GM23338 (cell line): ENCODE measurements at regions not wholly inside any gene's neighbourhood (a gene's known extent, or its start where the extent isn't known, plus 50 kb on each side); places are given as distances from the start of the nearest gene placed in this dataset.

ENCODE experiments used
- ATAC-seq: fragments of 200-7000 bp; cut with Tn5 transposase; 3 replicates; pipeline ENCODE4 v1.9.1; 2020
- DNase-seq: peaks from one replicate; pipeline ENCODE4 v3.0.0-alpha.2; 2015; ENCODE audit warnings: low spot score
- H2AFZ ChIP-seq: fragments of 200-600 bp; sonication (generic); 2 replicates; pipeline ENCODE4 v1.8.0; 2016; ENCODE audit warnings: antibody characterized with exemption, mild to moderate bottlenecking, moderate library complexity
- H3F3A ChIP-seq: fragments of 200-600 bp; sonication (generic); replicated peaks from 2 replicates; pipeline ENCODE4 v1.8.0; 2017; ENCODE audit warnings: antibody characterized with exemption, mixed run types, low read depth
- H3K27ac ChIP-seq: fragments of 200-600 bp; sonication (generic); 2 replicates; pipeline ENCODE4 v1.6.1; 2016; ENCODE audit warnings: low read depth
- H3K27me3 ChIP-seq: fragments of 200-600 bp; sonication (generic); 2 replicates; pipeline ENCODE4 v1.8.0; 2016; ENCODE audit warnings: mild to moderate bottlenecking, mixed run types, moderate library complexity; ENCODE audit not compliant: insufficient read depth
- H3K36me3 ChIP-seq: fragments of 200-600 bp; sonication (generic); 2 replicates; pipeline ENCODE4 v1.8.0; 2016; ENCODE audit warnings: mild to moderate bottlenecking; ENCODE audit not compliant: insufficient read depth
- H3K4me1 ChIP-seq: fragments of 200-600 bp; sonication (generic); 2 replicates; pipeline ENCODE4 v1.8.0; 2016; ENCODE audit warnings: mild to moderate bottlenecking, moderate library complexity; ENCODE audit not compliant: insufficient read depth
- H3K4me2 ChIP-seq: fragments of 200-600 bp; sonication (generic); 2 replicates; pipeline ENCODE4 v1.7.1; 2017; ENCODE audit warnings: mixed run types
- H3K4me3 ChIP-seq: fragments of 200-600 bp; sonication (generic); 2 replicates; pipeline ENCODE4 v1.6.1; 2016; ENCODE audit warnings: mixed run types
- H3K79me2 ChIP-seq: fragments of 200-600 bp; sonication (generic); replicated peaks from 2 replicates; pipeline ENCODE4 v1.8.0; 2017; ENCODE audit warnings: mild to moderate bottlenecking; ENCODE audit not compliant: insufficient read depth
- H3K9me2 ChIP-seq: fragments of 200-600 bp; sonication (generic); 2 replicates; pipeline ENCODE4 v1.8.0; 2017; ENCODE audit not compliant: insufficient read depth
- H4K20me1 ChIP-seq: fragments of 200-600 bp; sonication (generic); replicated peaks from 2 replicates; pipeline ENCODE4 v1.8.0; 2017; ENCODE audit warnings: mild to moderate bottlenecking; ENCODE audit not compliant: insufficient read depth
- H3K27ac Mint-ChIP-seq: 2 replicates; pipeline ENCODE4 v1.8.0; 2020; ENCODE audit warnings: inconsistent platforms, mild to moderate bottlenecking, moderate library complexity, mixed read lengths
- H3K27me3 Mint-ChIP-seq: 3 replicates; pipeline ENCODE4 v1.8.0; 2022; ENCODE audit warnings: low read depth, mild to moderate bottlenecking, moderate library complexity, mixed read lengths, inconsistent platforms; ENCODE audit not compliant: insufficient read depth, poor library complexity
- H3K36me3 Mint-ChIP-seq: 3 replicates; pipeline ENCODE4 v1.8.0; 2021; ENCODE audit warnings: low read depth, mild to moderate bottlenecking, inconsistent platforms, moderate library complexity, mixed read lengths
- H3K4me1 Mint-ChIP-seq: 3 replicates; pipeline ENCODE4 v1.8.0; 2020; ENCODE audit warnings: mild to moderate bottlenecking, inconsistent platforms, mixed read lengths
- H3K4me3 Mint-ChIP-seq: 3 replicates; pipeline ENCODE4 v1.8.0; 2021; ENCODE audit warnings: moderate library complexity, mild to moderate bottlenecking, inconsistent platforms, mixed read lengths
- H3K9me3 Mint-ChIP-seq: 3 replicates; pipeline ENCODE4 v1.8.0; 2020; ENCODE audit warnings: moderate library complexity, mild to moderate bottlenecking, inconsistent platforms, mixed read lengths
- CREB1 ChIP-seq: fragments of 250-450 bp; sonication (Bioruptor Pico); IDR thresholded peaks from 2 replicates; pipeline ENCODE4 v1.5.0; 2020; ENCODE audit warnings: low read depth, mild to moderate bottlenecking, moderate library complexity
- ETS1 ChIP-seq: IDR thresholded peaks from 2 replicates; pipeline ENCODE4 v1.6.1; 2016; ENCODE audit warnings: antibody characterized with exemption
- EZH2 ChIP-seq: fragments of 200-600 bp; sonication (generic); IDR thresholded peaks from one replicate; pipeline ENCODE4 v1.8.0; 2017; ENCODE audit warnings: antibody characterized with exemption, mild to moderate bottlenecking, low read depth; ENCODE audit not compliant: unreplicated experiment
- EZH2phosphoT487 ChIP-seq: fragments of 200-600 bp; sonication (generic); IDR thresholded peaks from one replicate; pipeline ENCODE4 v1.8.1; 2018; ENCODE audit warnings: antibody characterized with exemption; ENCODE audit not compliant: unreplicated experiment
- JUNB ChIP-seq: IDR thresholded peaks from one replicate; pipeline ENCODE4 v1.6.1; 2016; ENCODE audit warnings: antibody characterized with exemption; ENCODE audit not compliant: unreplicated experiment
- POLR2AphosphoS5 ChIP-seq: IDR thresholded peaks from 2 replicates; pipeline ENCODE4 v1.6.1; 2016; ENCODE audit warnings: antibody characterized with exemption, low read depth
- REST ChIP-seq: IDR thresholded peaks from one replicate; pipeline ENCODE4 v1.6.1; 2018; ENCODE audit warnings: antibody characterized with exemption; ENCODE audit not compliant: unreplicated experiment
- STAT1 ChIP-seq: IDR thresholded peaks from one replicate; pipeline ENCODE4 v1.6.1; 2016; ENCODE audit warnings: antibody characterized with exemption; ENCODE audit not compliant: unreplicated experiment
- ZNF114 ChIP-seq: fragments of 250-450 bp; sonication (Bioruptor Pico); IDR thresholded peaks from 2 replicates; pipeline ENCODE4 v1.5.0; 2020; ENCODE audit warnings: mild to moderate bottlenecking, moderate library complexity
- ZNF331 ChIP-seq: fragments of 250-450 bp; sonication (Bioruptor Pico); IDR thresholded peaks from 2 replicates; pipeline ENCODE4 v1.5.0; 2020; ENCODE audit warnings: low read depth, mild to moderate bottlenecking, moderate library complexity

- H3K9me2 ChIP-seq = 0 out of 2 replicates have a peak, but pooled peaks cover 6% of the 10 kb centered on the region
- H3K27ac ChIP-seq = no peak overlapping the region
- no peak overlapping the region for H3K4me2 ChIP-seq
- no peaks in the 10 kb centered on the region for H3K27me3 ChIP-seq
- DNase-seq (no peak), ATAC-seq (no peak)
- H3K4me1 ChIP-seq = 0 out of 2 replicates have a peak, but pooled peaks cover 7% of the 10 kb centered on the region
- no peaks in the 10 kb centered on the region for H3F3A ChIP-seq
- no peaks in the 10 kb centered on the region for H4K20me1 ChIP-seq
- H3K27ac Mint-ChIP-seq = no peak overlapping the region
- H3K4me3 Mint-ChIP-seq = no peak overlapping the region
- no peak overlapping the region for H3K4me3 ChIP-seq
- TF ChIP-seq ETS1 (no peak), STAT1 (no peak), ZNF114 (CRISPR knock-in tag) (no peak), REST (no peak), POLR2AphosphoS5 (no peak), ZNF331 (CRISPR knock-in tag) (no peak), CREB1 (no peak), EZH2 (no peak)
- H3K9me3 Mint-ChIP-seq = peaks cover 6% of the 10 kb centered on the region; the same call in 1 of the 3 replicates
- no peaks in the 10 kb centered on the region for H3K36me3 ChIP-seq
- H2AFZ ChIP-seq = no peak overlapping the region
- H3K36me3 Mint-ChIP-seq = no peaks in the 10 kb centered on the region
- H3K79me2 ChIP-seq = no peaks in the 10 kb centered on the region
- H3K27me3 Mint-ChIP-seq = peaks cover 4% of the 10 kb centered on the region
- peaks cover 6% of the 10 kb centered on the region; the same call in 2 of the 3 replicates for H3K4me1 Mint-ChIP-seq
Measured at GRCh38 chr10:11388996-11389395, 222.5 kb downstream of the USP6NL start.

- Mint-ChIP-seq H3K27me3 (peaks cover 4% of the 10 kb centered on the region), H3K36me3 (no peaks in the 10 kb centered on the region), H3K9me3 (peaks cover 3% of the 10 kb centered on the region; the same call in 1 of the 3 replicates), H3K27ac (no peak overlapping the region), H3K4me3 (no peak overlapping the region), H3K4me1 (peaks cover 6% of the 10 kb centered on the region; the same call in 2 of the 3 replicates)
- ATAC-seq = no peak
- no peaks in the 10 kb centered on the region for H3K27me3 ChIP-seq
- H3K4me2 ChIP-seq = no peak overlapping the region
- H3K4me1 ChIP-seq = 0 out of 2 replicates have a peak, but pooled peaks cover 7% of the 10 kb centered on the region
- H3K9me2 ChIP-seq = 0 out of 2 replicates have a peak, but pooled peaks cover 6% of the 10 kb centered on the region
- no peaks in the 10 kb centered on the region for H4K20me1 ChIP-seq
- H3K4me3 ChIP-seq = no peak overlapping the region
- no peaks in the 10 kb centered on the region for H3K79me2 ChIP-seq
- peak overlapping the region; percentile 70 for H2AFZ ChIP-seq
- H3F3A ChIP-seq = no peaks in the 10 kb centered on the region
- H3K27ac ChIP-seq = no peak overlapping the region
- no peaks in the 10 kb centered on the region for H3K36me3 ChIP-seq
- DNase-seq = no peak
- TF ChIP-seq JUNB = no peak
- no peak for TF ChIP-seq EZH2
- TF ChIP-seq STAT1 = no peak
- no peak for TF ChIP-seq EZH2phosphoT487
- TF ChIP-seq ZNF114 (CRISPR knock-in tag) = no peak
- TF ChIP-seq CREB1 = no peak
- no peak for TF ChIP-seq REST
Measured at GRCh38 chr10:11387551-11388222, 223.8 kb downstream of the USP6NL start.
